Keratinocyte (primary cell): ENCODE measurements at regions not wholly inside any gene's neighbourhood (a gene's known extent, or its start where the extent isn't known, plus 50 kb on each side); places are given as distances from the start of the nearest gene placed in this dataset.

Experiments used
- CTCF ChIP-seq, 3 experiments: IDR thresholded peaks in 1 of 3; conservative IDR thresholded peaks in 1 of 3; optimal IDR thresholded peaks in 1 of 3; 2 replicates in 2 of 3; 3 replicates in 1 of 3; pipeline versions ENCODE3 to v1.5.1; 2011; ENCODE audit warnings: low read length in 3 of 3, mild to moderate bottlenecking in 3 of 3, moderate library complexity in 2 of 3, control low read depth in 1 of 3, inconsistent platforms in 1 of 3; ENCODE audit not compliant: insufficient read depth in 2 of 3; ENCODE audit errors: extremely low read depth in 1 of 3
- EZH2 ChIP-seq: IDR thresholded peaks from one replicate; pipeline ENCODE4 v1.6.1; 2012; ENCODE audit warnings: inconsistent platforms, mild to moderate bottlenecking, low read length, moderate library complexity

- TF ChIP-seq CTCF (optimal IDR thresholded peaks at IDR 0.05 in 1 of 3, IDR thresholded peaks at IDR 0.05 in 1 of 3, conservative IDR thresholded peaks at IDR 0.05 in 1 of 3; ENCODE audit: extremely low read depth in 1 of 3, insufficient read depth in 2 of 3, low read length in 3 of 3) (no peak), EZH2 (no peak)
These were observed 262.9 kb downstream of the SEC16B start for GRCh38 chr1:177706977-177707376.
